H9 (cell line): ENCODE measurements at regions not wholly inside any gene's neighbourhood (a gene's known extent, or its start where the extent isn't known, plus 50 kb on each side); places are given as distances from the start of the nearest gene placed in this dataset.

Experiments used
- DNase-seq: peaks from one replicate; pipeline ENCODE4 v3.0.0-alpha.2; 2017
- H2AFZ ChIP-seq: one replicate; pipeline ENCODE4 v1.6.1; 2013; ENCODE audit warnings: mild to moderate bottlenecking, low read length, control low read depth, moderate library complexity
- H2AK5ac ChIP-seq: 2 replicates; pipeline ENCODE4 v1.6.1; 2013; ENCODE audit warnings: low read length, control low read depth, mixed read lengths; ENCODE audit not compliant: insufficient read length
- H2BK120ac ChIP-seq: one replicate; pipeline ENCODE4 v1.6.1; 2013; ENCODE audit warnings: low read depth, mild to moderate bottlenecking, low read length, control low read depth, inconsistent platforms; ENCODE audit not compliant: poor library complexity, severe bottlenecking
- H2BK12ac ChIP-seq: 2 replicates; pipeline ENCODE4 v1.6.1; 2013; ENCODE audit warnings: low read length, control low read depth, mixed read lengths, low read depth; ENCODE audit not compliant: insufficient read length
- H2BK15ac ChIP-seq: 2 replicates; pipeline ENCODE4 v1.6.1; 2013; ENCODE audit warnings: low read depth, low read length, control low read depth
- H2BK20ac ChIP-seq: one replicate; pipeline ENCODE4 v1.6.1; 2013; ENCODE audit warnings: low read depth, mild to moderate bottlenecking, low read length, control low read depth, inconsistent platforms; ENCODE audit not compliant: poor library complexity, severe bottlenecking
- H2BK5ac ChIP-seq: 2 replicates; pipeline ENCODE4 v1.6.1; 2013; ENCODE audit warnings: low read length, control low read depth, mixed read lengths; ENCODE audit not compliant: insufficient read length
- H3K14ac ChIP-seq: 2 replicates; pipeline ENCODE4 v1.6.1; 2013; ENCODE audit warnings: low read length, control low read depth; ENCODE audit not compliant: insufficient read depth
- H3K18ac ChIP-seq: 2 replicates; pipeline ENCODE4 v1.6.1; 2013; ENCODE audit warnings: low read depth, mild to moderate bottlenecking, mixed read lengths, low read length, control low read depth; ENCODE audit not compliant: insufficient read length
- H3K23ac ChIP-seq: 2 replicates; pipeline ENCODE4 v1.6.1; 2013; ENCODE audit warnings: low read length, control low read depth, mixed read lengths, low read depth; ENCODE audit not compliant: insufficient read length
- H3K23me2 ChIP-seq: 2 replicates; pipeline ENCODE4 v1.6.1; 2013; ENCODE audit warnings: low read depth, mild to moderate bottlenecking, mixed read lengths, low read length, control low read depth; ENCODE audit not compliant: insufficient read length, poor library complexity, severe bottlenecking
- H3K27ac ChIP-seq: 2 replicates; pipeline ENCODE4 v1.5.1; 2013; ENCODE audit warnings: low read length, control low read depth, mixed read lengths, low read depth; ENCODE audit not compliant: insufficient read length
- H3K27me3 ChIP-seq: 2 replicates; pipeline ENCODE4 v1.6.1; 2013; ENCODE audit warnings: low read length, control low read depth, inconsistent platforms; ENCODE audit not compliant: insufficient read depth
- H3K4ac ChIP-seq: 2 replicates; pipeline ENCODE4 v1.6.1; 2013; ENCODE audit warnings: low read depth, mild to moderate bottlenecking, control low read depth, inconsistent platforms, low read length, moderate library complexity
- H3K4me1 ChIP-seq: 2 replicates; pipeline ENCODE4 v1.6.1; 2013; ENCODE audit warnings: low read length, control low read depth, inconsistent platforms; ENCODE audit not compliant: insufficient read depth
- H3K4me2 ChIP-seq: 2 replicates; pipeline ENCODE4 v1.6.1; 2013; ENCODE audit warnings: low read length, control low read depth, mixed read lengths; ENCODE audit not compliant: insufficient read length, insufficient read depth
- H3K56ac ChIP-seq: 2 replicates; pipeline ENCODE4 v1.6.1; 2013; ENCODE audit warnings: low read depth, mild to moderate bottlenecking, mixed read lengths, low read length, control low read depth; ENCODE audit not compliant: insufficient read length
- H3K79me1 ChIP-seq: 2 replicates; pipeline ENCODE4 v1.6.1; 2013; ENCODE audit warnings: low read depth, mild to moderate bottlenecking, moderate library complexity, low read length, control low read depth, inconsistent platforms; ENCODE audit not compliant: insufficient read depth, poor library complexity, severe bottlenecking
- H3K79me2 ChIP-seq: 2 replicates; pipeline ENCODE4 v1.6.1; 2013; ENCODE audit warnings: low read length, control low read depth, inconsistent platforms; ENCODE audit not compliant: insufficient read depth
- H3K9ac ChIP-seq: 2 replicates; pipeline ENCODE4 v1.6.1; 2013; ENCODE audit warnings: low read length, control low read depth, mixed read lengths; ENCODE audit not compliant: insufficient read length; ENCODE audit errors: extremely low read depth
- H3K9me3 ChIP-seq: one replicate; pipeline ENCODE4 v1.6.1; 2013; ENCODE audit warnings: low read depth, low read length, inconsistent platforms; ENCODE audit not compliant: control insufficient read depth
- H3T11ph ChIP-seq: one replicate; pipeline ENCODE4 v1.6.1; 2013; ENCODE audit warnings: mild to moderate bottlenecking, low read length, control low read depth, inconsistent platforms
- H4K20me1 ChIP-seq: one replicate; pipeline ENCODE4 v1.6.1; 2013; ENCODE audit not compliant: control insufficient read depth, insufficient read length, insufficient read depth
- H4K5ac ChIP-seq: 2 replicates; pipeline ENCODE4 v1.6.1; 2013; ENCODE audit warnings: low read depth, mild to moderate bottlenecking, mixed read lengths, low read length, control low read depth; ENCODE audit not compliant: insufficient read length
- H4K8ac ChIP-seq: replicated peaks from 2 replicates; pipeline ENCODE4 v1.6.1; 2013; ENCODE audit warnings: low read length, control low read depth, mixed read lengths, low read depth; ENCODE audit not compliant: insufficient read length
- H4K91ac ChIP-seq: 2 replicates; pipeline ENCODE4 v1.6.1; 2013; ENCODE audit warnings: low read depth, mild to moderate bottlenecking, moderate library complexity, mixed read lengths, low read length, control low read depth; ENCODE audit not compliant: insufficient read length
- H3K27ac Mint-ChIP-seq, 3 experiments: 2 replicates in 2 of 3; 3 replicates in 1 of 3; pipeline ENCODE4 v1.8.0; 2020 to 2021; ENCODE audit warnings: mixed read lengths in 3 of 3, mild to moderate bottlenecking in 1 of 3, moderate library complexity in 1 of 3
- H3K27me3 Mint-ChIP-seq: 2 replicates; pipeline ENCODE4 v1.8.0; 2021; ENCODE audit warnings: low read depth, mild to moderate bottlenecking, moderate library complexity, mixed read lengths
- H3K36me3 Mint-ChIP-seq, 3 experiments: 2 replicates in 2 of 3; 3 replicates in 1 of 3; pipeline ENCODE4 v1.8.0; 2020 to 2021; ENCODE audit warnings: low read depth in 3 of 3, mixed read lengths in 3 of 3; ENCODE audit not compliant: insufficient read depth in 1 of 3
- H3K4me1 Mint-ChIP-seq, 2 experiments: 2 replicates each; pipeline ENCODE4 v1.8.0; 2020; ENCODE audit warnings: mixed read lengths in 2 of 2
- H3K4me3 Mint-ChIP-seq, 2 experiments: 2 replicates in 1 of 2; 3 replicates in 1 of 2; pipeline ENCODE4 v1.8.0; 2020 to 2021; ENCODE audit warnings: mild to moderate bottlenecking in 2 of 2, mixed read lengths in 2 of 2, moderate library complexity in 1 of 2
- H3K9me3 Mint-ChIP-seq, 2 experiments: 2 replicates in 1 of 2; 3 replicates in 1 of 2; pipeline ENCODE4 v1.8.0; 2020; ENCODE audit warnings: mild to moderate bottlenecking in 2 of 2, mixed read lengths in 2 of 2, moderate library complexity in 1 of 2
- TF ChIP-seq, protein P1 (sequence below): fragments of 200-600 bp; sonication (generic); conservative IDR thresholded peaks from 3 replicates; pipeline ENCODE4 v1.8.0; 2021; ENCODE audit warnings: antibody characterized with exemption, mild to moderate bottlenecking

DNA sequence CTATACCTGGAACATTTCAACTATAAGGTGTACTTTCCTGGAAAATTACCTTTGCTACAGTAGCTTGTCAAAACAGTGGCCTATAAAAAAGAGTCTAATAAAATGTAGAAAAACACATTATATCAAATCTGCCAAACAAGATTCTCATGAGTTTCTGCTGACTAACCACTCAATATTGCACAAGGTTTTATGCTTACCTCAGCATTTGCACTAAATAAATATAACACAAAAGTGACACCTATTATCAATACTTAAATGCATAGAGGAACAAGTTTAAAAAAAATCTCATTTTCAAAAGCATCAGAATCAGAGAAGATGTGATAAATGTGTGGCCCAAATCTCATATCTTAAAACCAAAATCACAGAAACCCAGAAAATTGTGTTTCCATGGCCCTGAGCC, 281.4 kb downstream of the RSL24D1 start:
- H3K27ac ChIP-seq, result no peak overlapping the region
- no peak overlapping the region for H3K4me2 ChIP-seq
- no peaks in the 10 kb centered on the region for H3K23me2 ChIP-seq
- H3K79me2 ChIP-seq, result no peaks in the 10 kb centered on the region
- no peak overlapping the region for H4K5ac ChIP-seq
- no peaks in the 10 kb centered on the region for H3K9me3 ChIP-seq
- H2BK20ac ChIP-seq, result no peak overlapping the region
- no peak overlapping the region for H3K4ac ChIP-seq
- H2BK15ac ChIP-seq, result no peak overlapping the region
- Mint-ChIP-seq H3K9me3 (peaks cover 6 to 41% of the 10 kb centered on the region in 2 experiments; a peak in 2 of 5 replicates), H3K4me1 (no peaks in the 10 kb centered on the region), H3K4me3 (no peak overlapping the region), H3K27ac (no peak overlapping the region), H3K27me3 (no peaks in the 10 kb centered on the region), H3K36me3 (0 out of 7 replicates have a peak, but pooled peaks cover 0 to 4% (median 0%) of the 10 kb centered on the region in 3 experiments)
- no peak overlapping the region for H3K18ac ChIP-seq
- no peak overlapping the region for H3K56ac ChIP-seq
- no peak overlapping the region for H3K14ac ChIP-seq
- no peak overlapping the region for H4K8ac ChIP-seq
- H3K9ac ChIP-seq, result no peak overlapping the region
- H2AK5ac ChIP-seq, result no peak overlapping the region
- H3K23ac ChIP-seq, result no peak overlapping the region
- H3K4me1 ChIP-seq, result no peaks in the 10 kb centered on the region
- no peak overlapping the region for H3T11ph ChIP-seq
- H4K20me1 ChIP-seq, result no peaks in the 10 kb centered on the region
- no peaks in the 10 kb centered on the region for H3K27me3 ChIP-seq
- no peak overlapping the region for H4K91ac ChIP-seq
- H2BK12ac ChIP-seq, result no peak overlapping the region
- H2AFZ ChIP-seq, result no peak overlapping the region
- TF ChIP-seq, protein P1, sequence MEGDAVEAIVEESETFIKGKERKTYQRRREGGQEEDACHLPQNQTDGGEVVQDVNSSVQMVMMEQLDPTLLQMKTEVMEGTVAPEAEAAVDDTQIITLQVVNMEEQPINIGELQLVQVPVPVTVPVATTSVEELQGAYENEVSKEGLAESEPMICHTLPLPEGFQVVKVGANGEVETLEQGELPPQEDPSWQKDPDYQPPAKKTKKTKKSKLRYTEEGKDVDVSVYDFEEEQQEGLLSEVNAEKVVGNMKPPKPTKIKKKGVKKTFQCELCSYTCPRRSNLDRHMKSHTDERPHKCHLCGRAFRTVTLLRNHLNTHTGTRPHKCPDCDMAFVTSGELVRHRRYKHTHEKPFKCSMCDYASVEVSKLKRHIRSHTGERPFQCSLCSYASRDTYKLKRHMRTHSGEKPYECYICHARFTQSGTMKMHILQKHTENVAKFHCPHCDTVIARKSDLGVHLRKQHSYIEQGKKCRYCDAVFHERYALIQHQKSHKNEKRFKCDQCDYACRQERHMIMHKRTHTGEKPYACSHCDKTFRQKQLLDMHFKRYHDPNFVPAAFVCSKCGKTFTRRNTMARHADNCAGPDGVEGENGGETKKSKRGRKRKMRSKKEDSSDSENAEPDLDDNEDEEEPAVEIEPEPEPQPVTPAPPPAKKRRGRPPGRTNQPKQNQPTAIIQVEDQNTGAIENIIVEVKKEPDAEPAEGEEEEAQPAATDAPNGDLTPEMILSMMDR, result no peak
- no peak overlapping the region for H2BK5ac ChIP-seq
- H3K79me1 ChIP-seq, result no peaks in the 10 kb centered on the region
- no peak for DNase-seq
- H2BK120ac ChIP-seq, result no peak overlapping the region
